GM12801 (cell line): ENCODE measurements at regions not wholly inside any gene's neighbourhood (a gene's known extent, or its start where the extent isn't known, plus 50 kb on each side); places are given as distances from the start of the nearest gene placed in this dataset.

Experiments used
- TF ChIP-seq, protein P1 (sequence below): IDR thresholded peaks from one replicate; pipeline ENCODE4 v1.5.1; 2011; ENCODE audit warnings: control low read depth; ENCODE audit not compliant: insufficient read length; ENCODE audit errors: extremely low read depth

DNA sequence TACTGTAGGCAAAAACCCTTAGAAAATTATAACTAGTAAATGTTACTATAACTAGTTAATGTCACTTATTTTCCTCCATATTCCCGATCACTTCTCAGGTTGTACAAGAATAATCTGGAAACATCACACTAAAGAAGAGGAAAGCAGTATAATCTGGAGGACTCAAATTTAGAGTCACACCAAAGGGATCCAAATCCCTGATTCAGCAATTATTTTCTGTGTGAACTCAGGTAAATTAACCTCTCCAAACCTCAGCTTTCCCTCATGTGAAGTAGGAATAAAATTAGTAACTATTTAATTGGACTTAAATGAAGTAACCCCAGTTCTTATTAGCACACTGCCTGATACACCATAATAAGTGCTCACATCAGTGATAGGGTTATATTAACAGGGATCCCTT, 170.1 kb upstream of the NECTIN3 start:
- TF ChIP-seq, protein P1, sequence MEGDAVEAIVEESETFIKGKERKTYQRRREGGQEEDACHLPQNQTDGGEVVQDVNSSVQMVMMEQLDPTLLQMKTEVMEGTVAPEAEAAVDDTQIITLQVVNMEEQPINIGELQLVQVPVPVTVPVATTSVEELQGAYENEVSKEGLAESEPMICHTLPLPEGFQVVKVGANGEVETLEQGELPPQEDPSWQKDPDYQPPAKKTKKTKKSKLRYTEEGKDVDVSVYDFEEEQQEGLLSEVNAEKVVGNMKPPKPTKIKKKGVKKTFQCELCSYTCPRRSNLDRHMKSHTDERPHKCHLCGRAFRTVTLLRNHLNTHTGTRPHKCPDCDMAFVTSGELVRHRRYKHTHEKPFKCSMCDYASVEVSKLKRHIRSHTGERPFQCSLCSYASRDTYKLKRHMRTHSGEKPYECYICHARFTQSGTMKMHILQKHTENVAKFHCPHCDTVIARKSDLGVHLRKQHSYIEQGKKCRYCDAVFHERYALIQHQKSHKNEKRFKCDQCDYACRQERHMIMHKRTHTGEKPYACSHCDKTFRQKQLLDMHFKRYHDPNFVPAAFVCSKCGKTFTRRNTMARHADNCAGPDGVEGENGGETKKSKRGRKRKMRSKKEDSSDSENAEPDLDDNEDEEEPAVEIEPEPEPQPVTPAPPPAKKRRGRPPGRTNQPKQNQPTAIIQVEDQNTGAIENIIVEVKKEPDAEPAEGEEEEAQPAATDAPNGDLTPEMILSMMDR, result no peak

DNA sequence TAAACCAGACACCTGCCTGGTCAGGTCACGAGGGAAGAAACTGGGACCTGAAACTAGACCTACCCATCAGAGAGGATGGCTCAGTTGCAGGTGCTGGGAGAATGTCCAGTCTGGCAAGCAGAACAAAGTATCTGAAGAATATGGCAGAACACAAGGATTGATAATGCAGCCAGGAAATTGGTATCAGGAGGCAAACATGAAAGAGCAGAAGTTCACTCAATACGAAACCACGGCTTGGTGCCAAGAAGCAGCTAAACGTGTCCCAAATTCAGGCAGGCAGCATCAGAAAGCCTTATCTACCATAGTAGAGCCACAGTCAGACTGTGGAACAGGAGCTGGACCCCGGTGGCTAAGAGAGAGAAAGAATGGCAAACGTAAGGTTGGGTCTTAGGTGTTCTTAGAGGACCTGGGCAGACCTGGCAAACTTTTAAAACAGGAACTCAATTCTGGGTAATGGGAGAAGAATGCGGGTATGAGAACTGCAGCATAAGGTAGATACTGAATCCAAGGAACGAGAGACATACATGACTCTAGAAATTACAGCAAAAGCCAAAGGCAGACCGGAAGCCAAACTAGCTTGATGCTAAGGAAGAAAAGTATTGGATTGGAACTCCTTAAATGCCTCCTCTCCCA, 169.0 kb upstream of the NECTIN3 start:
- TF ChIP-seq, protein P1, result no peak

DNA sequence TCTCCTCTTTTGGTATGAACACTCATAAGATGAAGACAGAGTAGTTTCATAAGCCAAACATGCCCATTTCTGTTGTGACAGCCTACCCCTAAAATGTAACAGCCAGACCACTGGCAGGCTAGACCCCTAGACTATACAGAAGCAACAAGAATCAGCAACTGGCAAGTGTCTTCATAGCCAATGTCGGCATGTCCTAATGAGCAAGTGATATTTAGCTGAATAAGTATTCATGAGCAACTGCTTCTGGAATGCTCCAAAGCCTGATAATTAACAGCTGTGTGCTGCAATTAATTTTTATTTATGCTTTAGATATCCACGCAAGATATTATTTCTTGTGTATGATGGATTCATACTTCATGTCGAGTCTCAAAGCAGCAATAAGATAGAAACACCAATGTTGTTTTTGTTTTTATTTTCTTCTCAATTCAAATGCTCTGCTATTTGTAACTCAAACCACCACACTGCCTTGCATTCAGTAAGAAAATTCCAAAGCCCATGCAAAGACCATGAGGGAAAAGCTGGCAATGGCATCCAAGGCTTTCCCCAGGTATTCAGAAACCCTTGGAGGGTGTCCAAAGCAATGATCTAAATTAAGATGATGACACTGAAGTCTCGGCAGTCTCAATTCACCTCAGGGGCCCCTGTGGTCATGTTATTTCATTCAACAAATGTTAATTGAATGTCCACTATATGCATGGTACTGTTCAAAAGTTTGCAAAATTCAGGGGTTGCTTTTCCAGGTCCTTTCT, 167.7 kb upstream of the NECTIN3 start:
- TF ChIP-seq, protein P1, result no peak

DNA sequence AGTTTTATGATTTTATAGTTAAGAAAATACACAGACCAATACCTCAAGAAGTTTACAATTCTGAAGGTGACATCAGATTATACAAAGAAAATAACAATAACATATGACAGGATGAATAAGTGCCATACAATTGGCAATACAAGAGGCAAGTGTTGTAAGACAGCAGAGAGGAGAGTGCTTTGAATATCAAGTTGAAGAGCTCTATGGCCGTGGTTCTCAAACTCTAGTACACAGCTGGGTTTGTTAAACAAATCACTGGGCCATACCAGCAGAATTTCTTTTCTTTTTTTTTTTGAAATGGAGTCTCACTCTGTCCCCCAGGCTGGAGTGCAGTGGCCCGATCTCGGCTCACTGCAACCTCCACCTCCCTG, 167.1 kb upstream of the NECTIN3 start:
- TF ChIP-seq, protein P1, result no peak

DNA sequence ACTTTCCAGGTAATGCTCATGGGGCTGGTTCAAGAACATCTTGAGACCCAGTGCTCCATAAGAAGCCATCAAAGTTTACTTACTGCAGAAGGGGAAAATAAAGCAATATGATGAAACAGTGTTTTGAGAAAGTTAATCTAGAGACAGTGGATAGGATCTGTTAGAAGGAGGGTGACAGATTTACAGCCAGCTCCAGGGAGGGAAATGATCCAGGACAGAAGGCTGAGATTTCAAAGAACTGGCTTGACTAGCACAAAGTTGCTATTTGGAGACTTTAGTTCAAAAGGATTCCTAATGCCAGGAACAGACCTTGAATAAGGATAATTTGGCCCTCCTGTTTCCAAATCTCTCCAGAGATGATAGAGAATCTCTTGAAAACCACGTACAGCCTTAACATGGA, 166.5 kb upstream of the NECTIN3 start:
- TF ChIP-seq, protein P1, result no peak

DNA sequence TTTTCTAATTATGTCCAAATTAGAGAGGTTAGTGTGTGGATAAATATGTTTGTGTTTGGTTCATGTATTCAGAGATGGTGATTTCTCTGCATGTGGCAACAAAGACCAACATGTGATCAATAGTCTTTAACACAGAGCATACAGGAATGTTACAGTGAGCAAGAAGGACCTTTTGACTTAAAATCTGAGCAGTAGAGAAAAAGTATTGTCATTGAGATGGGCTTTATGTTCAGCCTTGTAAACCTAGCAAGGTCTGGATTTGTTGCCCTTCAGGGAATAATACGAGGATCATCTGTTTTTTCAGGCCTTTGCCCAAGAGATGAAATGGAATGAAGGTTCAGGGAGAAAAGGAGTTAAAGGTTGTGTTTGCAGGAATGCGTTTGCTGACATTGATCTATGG, 161.8 kb upstream of the NECTIN3 start:
- TF ChIP-seq, protein P1, result no peak

DNA sequence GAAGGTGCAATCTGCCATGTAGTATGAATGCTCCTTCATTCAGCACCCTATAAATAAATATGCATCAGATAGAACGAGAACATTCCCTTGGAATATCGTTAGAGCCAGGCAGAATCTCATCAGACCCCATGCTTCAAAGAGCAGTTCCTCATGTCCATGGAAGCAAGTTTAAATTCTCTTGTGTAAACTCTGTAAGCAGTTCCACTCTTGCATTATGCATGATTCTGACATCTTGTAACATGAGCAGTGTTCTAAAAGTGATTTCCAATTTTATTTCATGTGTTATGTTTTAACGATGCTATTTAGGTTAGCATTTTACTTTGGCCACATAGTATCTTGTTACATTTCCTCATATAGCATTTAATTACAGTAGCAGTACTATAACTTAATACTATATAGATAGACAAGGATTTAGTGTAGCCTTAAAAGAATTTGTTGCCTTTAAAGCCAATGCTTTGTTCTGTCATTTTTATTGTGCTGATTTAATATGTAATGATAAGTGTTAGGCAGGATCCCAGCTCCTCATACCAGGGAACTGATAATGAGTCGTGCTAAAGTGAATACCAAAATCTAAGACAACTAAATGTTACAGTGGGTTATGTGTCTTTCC, 161.2 kb upstream of the NECTIN3 start:
- TF ChIP-seq, protein P1, result no peak
